Ecto neural progenitor cell (in vitro differentiated cells): ENCODE measurements at regions not wholly inside any gene's neighbourhood (a gene's known extent, or its start where the extent isn't known, plus 50 kb on each side); places are given as distances from the start of the nearest gene placed in this dataset.

ENCODE experiments used
- DNase-seq: peaks from one replicate; pipeline ENCODE4 v3.0.0-alpha.2; 2018; ENCODE audit warnings: low spot score

DNA sequence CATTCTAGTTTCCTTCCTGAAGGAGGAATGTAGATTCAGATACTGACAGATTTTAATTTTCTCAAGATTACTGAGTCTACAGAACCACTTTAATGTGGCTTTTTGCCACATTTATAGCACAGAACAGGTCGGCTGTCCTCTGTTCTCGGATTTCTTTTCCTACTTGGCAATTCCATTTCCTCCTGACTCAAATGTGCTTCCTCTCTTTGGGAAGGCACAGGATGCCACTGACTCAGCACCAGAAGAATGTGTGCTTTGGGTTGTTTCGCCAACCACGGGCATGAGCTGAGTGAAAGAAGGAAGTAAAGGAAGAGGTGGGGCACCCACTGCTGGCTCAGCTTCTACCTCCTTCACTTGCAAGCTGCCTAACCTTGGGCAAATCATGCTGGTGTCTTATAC lies 970.6 kb upstream of the ACVR2A start:
- no peak for DNase-seq

DNA sequence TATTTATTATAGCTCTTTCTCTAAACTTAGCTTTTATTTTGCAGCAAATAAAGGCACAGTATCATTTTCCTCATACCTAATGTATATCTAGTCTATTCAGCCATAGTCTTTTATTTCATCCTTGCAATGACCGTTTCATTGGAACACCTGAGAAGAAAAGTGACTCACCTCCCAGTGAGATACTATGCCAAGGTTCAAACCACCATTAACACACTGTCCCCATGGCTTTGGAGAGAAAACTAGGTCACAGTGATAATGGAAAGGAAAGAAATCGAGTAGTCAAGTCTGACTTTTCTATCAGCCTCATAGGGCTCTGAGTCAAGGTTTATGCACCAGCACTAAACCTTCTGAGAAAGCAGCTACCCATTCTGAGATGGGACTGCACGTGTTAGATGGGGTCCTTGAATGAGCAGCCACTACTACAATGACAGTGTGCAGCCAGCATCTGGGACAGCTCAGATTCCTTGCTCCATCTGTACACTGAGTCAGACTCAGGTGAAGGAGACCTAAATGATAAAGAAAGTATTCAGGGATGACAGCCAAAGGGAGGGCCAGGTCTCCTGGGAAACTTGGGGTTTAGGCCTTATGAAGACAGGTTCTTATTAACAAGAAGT lies 971.1 kb upstream of the ACVR2A start:
- DNase-seq = no peak

DNA sequence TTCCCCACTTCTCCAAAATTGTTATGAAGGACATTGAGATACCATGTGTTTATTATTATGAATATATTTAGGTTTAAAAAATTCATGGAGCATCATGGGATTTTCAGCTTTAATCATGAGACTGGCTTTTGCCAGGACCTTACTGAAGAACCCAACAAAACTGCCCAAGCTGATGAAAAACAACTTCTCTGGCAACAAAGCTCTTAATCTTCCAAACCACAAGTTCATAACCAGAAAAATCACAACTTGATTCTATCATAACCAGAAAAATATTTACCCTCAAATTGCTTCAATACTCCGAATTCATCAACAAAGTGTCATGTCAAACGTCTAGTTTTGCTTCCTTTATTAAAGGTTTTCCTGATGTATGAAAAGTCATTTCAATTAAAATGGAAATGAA lies 971.8 kb upstream of the ACVR2A start:
- no peak for DNase-seq

DNA sequence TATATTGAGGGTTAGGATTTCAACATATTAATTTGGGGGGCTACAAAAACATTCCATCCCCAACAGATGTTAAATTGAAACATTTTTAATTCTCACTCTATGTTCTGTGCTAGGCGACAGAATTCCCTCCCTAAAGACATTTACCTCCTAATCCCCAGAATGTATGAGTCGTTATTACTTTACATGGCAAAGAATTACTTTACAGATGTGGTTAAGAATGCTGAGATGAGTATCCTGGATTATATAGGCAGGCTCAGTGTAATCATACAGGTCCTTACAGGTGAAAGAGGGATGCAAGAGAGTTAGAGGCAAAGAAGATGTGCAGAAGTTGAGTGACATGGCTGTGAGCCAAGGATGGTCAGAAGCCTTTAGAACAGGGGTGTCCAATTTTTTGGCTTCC lies 974.1 kb upstream of the ACVR2A start:
- DNase-seq = no peak

DNA sequence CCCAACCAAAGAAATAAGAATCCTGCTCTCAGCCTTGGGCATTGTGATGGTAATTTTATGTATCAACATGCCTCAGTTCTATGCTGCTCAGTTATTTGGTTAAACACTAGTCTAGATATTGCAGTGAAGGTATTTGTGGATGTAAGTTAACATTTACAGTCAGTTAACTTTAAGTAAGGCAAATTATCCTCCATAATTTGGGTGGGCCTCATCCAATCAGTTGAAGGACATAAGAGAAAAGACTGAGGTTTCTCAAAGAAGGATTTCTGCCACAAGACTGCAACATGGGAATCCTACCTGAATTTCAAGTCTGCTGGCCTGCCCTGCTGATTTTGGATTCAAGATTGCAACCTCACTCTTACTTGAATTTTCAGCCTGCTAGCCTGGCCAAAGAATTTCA lies 975.5 kb upstream of the ACVR2A start:
- no peak for DNase-seq

DNA sequence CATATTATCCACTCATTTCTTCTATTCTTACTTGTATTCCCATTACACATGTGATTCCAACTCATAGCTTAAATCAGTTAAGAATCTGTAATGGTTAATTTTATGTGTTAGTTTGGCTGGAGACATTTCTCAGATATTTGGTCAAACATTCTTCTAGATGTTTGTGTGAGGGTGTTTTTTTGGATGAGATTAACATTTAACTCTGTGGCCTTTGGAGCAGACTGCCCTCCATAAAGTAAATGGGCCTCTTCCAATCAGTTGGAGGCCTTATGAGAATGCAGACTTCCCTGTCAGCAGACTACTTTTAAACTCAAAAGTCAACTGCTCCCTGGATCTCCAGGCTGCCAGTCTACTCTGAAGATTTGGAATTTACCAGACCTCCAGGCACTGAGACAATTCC lies 976.8 kb upstream of the ACVR2A start:
- DNase-seq = no peak

DNA sequence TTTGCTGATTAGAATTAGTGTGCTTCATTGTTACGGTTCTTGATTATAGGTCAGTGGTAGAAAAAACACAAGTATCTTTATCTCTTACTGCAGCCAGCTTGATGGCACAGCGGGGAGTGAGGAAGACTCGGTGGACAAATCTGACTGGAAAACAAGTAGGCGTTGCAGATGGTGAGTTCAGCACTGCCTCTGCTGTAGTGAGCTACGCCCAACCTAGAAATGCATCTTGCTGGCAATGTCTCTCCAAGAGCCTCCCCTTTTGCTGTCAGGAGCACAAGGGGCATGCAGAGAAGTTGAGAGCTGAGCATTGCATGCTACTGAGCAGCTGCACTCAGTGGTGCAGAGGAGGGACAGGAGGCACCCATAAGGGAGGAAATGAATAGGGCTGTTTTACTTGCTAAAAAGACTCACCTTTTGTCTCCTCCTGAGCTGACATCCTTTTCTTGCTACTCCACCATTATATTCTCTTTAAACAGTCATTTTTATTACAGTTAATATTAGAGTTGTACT lies 977.3 kb upstream of the ACVR2A start:
- no peak for DNase-seq

DNA sequence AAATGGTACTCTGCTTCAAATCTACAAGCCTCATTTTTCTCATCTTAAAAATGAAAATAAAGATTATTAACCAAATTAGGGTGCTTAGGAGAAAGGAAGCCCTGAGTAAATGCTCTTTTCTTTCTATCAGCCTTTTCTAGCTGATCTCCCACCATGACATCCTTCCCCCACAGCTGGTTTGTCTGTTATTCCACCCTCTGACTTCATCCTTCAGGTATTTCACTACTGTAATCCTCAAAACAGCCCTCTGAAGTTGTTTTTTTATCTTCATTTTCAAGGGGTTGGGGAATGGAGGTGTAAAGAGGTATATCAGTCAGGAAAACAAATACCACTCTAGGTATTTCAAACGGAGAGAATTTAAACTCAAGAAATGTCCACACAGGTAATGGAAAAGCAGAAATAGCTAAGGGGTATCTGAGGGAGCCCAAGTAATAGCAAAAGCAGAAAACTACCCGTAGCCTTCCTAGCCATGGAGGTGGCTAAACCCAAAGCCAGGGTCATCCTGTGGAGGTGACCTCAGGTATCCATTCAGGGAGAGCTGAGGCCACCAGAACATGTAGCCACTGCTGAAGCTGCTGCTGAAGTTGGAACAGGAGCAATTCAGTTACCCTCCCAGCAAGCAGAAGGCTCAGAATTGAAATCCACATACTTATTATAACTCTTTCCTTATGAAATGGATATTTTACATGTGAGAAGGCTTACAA lies 990.9 kb upstream of the ACVR2A start:
- no peak for DNase-seq

DNA sequence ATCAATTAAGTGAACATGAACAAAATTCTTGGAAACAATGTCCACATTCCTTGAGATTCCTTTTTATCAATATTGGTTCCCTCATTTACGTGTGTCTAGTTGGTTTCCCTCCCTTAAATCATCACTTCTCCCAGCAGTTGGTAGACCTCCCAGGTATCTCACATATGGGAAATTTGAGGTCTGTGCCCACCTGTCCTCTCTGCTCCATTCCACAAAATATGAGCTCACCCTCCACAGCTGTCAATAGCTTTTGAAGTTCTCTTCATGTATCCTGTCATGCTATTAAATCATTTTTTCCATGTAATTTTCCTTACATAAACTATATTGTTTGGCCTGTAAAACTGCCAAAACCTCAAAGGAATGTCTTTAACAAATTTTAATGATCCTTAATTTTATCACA lies 992.2 kb upstream of the ACVR2A start:
- no peak for DNase-seq

DNA sequence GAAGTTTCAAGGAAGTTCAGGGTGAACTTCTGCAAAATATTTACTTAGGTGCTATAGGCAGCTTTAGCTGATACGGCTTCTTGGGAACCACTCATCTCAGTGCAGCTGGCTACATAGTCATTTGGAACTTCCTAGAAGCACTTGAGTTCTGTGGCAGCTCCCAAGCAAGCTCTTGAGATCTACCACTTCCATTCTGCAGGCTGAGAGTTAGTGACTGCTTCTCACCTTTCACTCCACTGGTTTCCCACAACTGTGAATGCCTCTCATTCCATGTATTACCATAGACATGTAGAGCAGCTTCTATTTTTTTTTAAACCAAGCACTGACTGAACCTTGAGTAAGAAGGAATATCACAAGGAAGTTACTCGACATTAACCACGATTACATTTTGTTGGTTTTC lies 994.1 kb upstream of the ACVR2A start:
- DNase-seq = no peak

DNA sequence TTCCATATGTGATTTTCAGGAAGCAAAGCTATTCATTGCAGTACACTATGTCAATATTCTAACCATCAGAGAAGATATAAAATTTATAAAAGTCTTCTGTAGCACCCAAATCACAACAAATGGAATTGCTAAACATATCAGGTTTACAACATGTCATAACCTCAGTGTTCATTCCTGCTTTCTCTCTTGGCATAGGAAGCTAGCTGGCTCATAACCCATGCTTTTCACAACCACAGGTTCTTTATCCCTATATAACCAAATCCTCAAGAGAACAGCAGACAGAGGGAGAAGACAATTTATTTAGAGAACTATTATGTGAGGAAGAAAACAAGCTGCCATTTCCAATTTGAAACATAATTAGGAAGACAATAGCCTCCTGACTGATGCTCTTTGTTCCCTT lies 997.0 kb upstream of the ACVR2A start:
- no peak for DNase-seq

DNA sequence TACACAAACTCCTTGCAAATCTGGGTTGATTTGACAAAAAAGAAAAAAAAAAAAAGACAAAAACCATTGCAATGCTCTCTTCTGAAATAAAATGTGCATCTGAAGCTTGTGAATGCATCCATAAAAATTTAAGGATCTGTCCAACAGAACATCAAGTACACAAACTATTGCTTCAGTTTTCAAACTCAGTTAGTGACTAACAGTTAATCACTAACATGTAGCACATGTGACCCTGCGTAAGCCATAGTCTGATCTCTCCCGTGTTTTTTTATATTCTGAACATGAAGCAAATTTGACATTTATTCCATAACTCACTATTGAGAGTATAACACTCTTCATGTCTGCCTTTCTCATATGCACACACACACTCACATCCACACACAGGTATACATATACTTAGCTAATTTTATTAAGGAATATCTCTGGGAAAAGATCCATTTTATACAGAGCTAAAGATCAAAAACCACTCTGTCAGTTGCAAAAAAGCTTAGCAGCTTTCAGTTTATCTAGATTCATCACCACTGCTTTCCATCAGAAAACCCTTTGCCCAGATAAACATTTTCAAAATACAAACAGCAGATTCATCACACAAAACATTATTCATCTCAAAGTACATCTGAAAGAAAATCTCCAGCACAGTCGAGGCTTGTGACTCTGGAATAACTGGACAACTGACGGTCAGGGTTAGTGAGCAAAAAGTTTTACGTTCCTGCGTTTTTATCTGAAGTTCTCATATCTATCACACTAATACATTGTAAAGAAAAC lies 1000.4 kb upstream of the ACVR2A start:
- DNase-seq = no peak

DNA sequence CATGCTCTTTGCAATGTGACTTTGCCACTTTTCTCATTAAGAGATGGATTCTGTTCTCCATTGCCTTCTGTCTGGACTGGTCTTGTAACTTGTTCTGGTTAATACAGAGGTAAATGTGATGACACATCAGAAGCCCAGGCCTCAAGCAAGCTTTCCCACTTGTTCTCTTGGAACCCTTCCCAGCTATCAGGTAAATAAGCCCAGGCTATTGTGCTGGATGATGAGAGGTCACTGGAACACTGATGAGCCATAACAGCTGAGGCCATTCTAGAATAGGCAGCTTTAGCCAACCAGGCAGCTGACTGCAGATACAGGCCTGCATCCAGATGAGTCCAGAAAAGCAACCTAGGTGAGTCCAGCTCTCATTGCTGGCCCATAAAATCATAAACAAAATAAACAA lies 1007.0 kb upstream of the ACVR2A start:
- no peak for DNase-seq

DNA sequence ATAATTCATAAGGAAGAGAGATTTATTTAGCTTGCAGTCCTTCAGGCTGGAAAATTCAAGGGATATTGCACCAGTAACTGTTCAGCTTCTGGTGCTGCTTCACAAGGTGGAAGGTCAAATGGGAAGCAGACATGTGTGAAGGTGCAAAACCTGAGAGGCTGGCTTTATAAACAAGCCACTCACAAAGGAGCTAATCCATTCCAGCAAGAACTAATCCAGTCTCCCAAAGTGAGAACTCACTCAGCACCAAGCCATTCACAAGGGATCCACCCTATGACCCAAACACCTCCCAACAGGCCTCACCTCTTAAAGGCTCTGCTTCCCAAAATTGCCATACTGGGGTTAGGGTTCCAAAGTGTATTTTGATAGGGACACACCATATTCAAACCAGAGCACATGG lies 1018.4 kb upstream of the ACVR2A start:
- no peak for DNase-seq

DNA sequence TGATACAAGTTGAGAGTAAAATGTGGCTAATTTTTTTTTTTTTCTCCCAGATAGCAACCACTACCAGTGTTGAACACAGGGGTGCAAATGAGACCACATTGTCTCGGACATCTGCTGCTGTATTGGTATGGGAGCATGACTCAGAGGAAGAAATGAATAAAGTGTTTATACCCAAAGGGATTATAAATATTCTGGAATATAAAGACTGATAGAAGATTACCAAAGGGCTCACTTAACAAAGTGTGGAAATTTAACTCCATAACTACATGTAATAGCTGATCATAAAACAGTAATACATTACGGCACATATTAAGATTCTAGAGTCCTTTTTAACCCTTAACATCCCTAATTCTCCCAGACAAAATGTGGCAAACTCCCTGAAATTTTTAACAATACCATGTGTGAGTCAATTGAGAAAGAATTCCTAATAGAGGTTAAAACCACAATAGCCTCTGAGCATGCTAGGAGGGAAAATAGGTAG lies 1023.0 kb upstream of the ACVR2A start:
- DNase-seq = no peak

DNA sequence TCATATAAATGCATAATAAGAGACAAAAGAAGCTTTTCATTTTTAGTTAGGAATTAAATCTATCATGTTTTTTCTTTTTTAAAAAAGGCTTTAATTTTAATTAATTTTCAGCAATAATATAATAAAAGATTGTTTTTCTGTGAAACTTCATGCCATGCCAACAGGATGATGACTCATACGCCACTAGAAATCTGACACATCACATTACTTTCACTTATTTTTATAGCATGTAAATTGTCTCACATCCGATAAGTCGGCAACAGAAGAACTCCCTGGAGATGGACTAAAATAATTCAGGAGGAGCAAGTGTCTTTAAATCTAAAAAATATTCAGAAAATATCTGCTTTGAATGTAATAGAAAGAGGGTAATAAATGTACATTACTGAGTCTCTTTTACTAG lies 1024.2 kb upstream of the ACVR2A start:
- no peak for DNase-seq

DNA sequence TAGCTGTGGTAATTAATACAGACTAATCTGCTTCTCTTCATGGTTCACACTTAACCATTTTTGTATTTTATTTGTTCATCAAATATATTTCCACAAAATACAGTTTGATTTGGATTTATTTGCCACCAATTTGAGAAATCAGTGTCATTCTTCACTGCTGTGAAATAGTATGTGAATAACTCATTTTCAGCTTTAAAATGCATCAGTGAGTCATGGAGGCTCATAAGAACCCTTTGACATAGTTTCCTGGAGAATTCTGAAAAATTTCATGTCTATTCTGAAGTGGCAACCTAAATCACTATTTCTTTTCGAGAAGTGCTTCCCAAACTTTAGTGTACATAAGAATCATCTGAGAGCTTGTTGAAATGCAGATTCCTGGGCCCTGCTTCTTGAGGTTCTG lies 1026.7 kb upstream of the ACVR2A start:
- DNase-seq = no peak

DNA sequence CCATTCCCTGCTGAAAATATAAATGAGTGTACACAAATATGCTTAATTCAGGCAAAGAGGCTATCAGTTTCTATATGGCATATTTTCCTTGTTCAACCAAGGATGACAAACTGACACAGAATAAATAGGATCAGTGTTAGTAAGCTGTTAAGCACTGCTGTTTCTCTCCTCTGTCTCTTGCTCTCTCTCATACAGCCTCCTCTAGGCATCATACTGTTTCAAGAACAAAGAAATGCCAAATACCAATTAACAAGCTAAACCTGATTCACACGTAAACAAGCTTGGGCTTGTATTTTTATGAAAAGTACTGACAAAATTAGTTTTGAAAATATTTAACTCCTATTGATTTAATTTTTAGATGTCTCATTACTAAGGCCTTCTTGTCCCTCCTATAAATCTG lies 1027.2 kb upstream of the ACVR2A start:
- no peak for DNase-seq

DNA sequence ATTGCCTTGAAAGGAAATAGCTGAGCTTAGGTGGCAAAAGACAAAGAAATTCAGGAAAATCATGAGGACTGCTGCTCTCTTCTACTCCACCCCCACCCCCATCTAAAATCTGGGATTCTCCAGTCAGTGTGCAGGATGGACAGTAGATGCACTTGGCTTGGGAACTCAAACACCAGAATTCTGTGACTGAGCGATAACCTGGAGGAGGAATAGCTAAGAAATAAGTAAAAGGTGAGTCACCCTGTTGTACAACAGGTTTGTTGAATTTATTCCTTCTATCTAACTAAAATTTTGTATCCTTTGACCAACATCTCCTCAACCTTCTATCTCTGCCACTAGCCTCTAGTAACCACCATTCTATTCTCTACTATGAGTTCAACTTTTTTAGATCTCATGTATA lies 1029.9 kb upstream of the ACVR2A start:
- DNase-seq = no peak

DNA sequence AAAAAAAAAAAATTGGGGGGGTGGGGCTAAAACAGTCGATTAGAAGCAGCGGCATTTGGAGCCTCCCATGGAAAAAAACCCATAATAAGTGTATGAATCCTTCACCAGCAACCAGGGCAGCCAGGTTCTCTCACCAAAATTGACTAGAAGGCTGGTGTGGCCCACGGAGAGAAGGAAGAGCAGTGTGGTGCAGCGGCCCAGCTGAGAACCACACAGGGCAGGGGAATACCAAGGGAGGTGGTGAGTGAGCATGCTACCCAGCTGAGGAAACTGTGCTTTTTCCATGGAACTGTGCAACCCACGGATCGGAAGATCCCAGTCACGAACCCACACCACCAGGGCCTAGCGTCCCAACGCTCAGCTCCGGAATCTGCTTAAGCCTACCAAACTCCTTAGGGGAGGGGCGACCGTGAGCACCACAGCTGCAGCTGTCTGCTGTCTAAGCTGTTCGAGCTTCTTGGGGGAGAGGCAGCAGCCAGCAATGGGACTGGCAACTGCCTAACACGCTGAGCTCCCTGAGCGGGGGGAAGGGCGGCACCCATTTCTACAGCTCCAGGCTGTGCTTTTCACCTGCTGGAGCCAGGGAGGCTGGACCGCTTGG lies 1037.2 kb upstream of the ACVR2A start:
- no peak for DNase-seq

DNA sequence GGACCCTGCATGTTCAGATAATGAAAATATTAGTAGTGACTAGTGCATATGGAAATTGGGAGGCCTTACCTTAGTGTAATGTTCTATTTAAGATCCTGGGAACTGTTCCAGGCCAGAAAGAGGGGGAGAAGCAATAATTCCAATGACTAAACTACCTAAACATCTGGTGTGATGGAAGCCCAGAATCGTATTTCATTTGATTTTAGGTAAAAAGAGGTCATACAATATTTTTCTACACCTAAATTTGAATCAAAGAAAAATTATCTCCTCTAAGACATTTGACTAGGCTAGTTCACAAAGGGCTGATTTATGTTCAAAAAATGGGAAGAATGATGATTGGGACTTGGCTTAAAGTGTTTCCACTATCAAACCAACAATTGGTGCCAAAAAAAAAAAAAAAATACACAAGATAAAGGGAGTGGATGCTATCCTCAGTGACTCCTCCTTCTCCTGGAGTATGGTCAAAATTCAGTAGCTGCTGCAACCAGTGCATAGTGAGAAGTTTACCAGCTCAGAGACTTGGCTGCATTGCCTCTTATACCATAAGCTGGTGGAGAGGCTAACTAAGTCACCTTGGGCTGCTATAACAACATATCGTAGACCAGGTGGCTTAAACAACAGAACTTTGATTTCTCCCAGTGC lies 1038.3 kb upstream of the ACVR2A start:
- no peak for DNase-seq

DNA sequence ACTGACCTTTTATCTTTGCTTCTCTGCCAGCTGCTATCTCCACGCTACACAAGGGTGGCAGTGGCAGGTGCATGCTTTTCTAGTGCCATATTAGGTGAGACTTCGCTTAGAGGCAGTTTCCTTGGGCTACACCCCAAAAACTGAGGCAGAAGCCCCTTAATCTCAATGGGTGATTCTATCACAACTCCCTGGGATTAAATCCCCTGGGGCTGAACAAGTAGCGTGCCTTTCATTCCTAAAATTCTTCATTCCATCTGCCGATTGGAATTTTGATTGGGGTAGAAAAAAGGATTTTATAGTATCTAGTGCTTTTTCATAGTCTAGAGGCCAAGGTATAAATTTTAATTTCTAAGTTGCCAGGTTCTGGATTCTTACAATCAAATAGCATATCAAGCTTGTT lies 1040.5 kb upstream of the ACVR2A start:
- no peak for DNase-seq
